HepG2 (cell line): ENCODE measurements at regions not wholly inside any gene's neighbourhood (a gene's known extent, or its start where the extent isn't known, plus 50 kb on each side); places are given as distances from the start of the nearest gene placed in this dataset.
A peak's percentile ranks its signal among the peaks of the same experiment; 100 is the strongest.

Experiments
- ARNTL ChIP-seq: sonication (generic); formaldehyde crosslinking; IDR thresholded peaks from 2 replicates; pipeline ENCODE4 v1.4.0; 2020; ENCODE audit warnings: mild to moderate bottlenecking, missing genetic modification reagents
- CREB3 ChIP-seq: sonication (generic); formaldehyde crosslinking; IDR thresholded peaks from 2 replicates; pipeline ENCODE4 v1.5.0; 2020; ENCODE audit warnings: missing genetic modification reagents
- DDIT3 ChIP-seq: sonication (generic); formaldehyde crosslinking; IDR thresholded peaks from 2 replicates; pipeline ENCODE4 v1.4.0; 2020; ENCODE audit warnings: mild to moderate bottlenecking, missing genetic modification reagents
- FOXJ3 ChIP-seq: sonication (generic); formaldehyde crosslinking; IDR thresholded peaks from 2 replicates; pipeline ENCODE4 v1.4.0; 2020; ENCODE audit warnings: missing genetic modification reagents, mild to moderate bottlenecking, borderline replicate concordance
- GATAD1 ChIP-seq: IDR thresholded peaks from 2 replicates; pipeline ENCODE4 v1.6.1; 2016; ENCODE audit warnings: missing genetic modification reagents, missing compliant biosample characterization
- HHEX ChIP-seq: IDR thresholded peaks from 2 replicates; pipeline ENCODE4 v1.6.1; 2016; ENCODE audit warnings: control low read depth
- HNF1A ChIP-seq, 2 experiments: sonication (generic) in 1 of 2; formaldehyde crosslinking in 1 of 2; IDR thresholded peaks; 2 replicates each; pipeline versions ENCODE4 v1.4.0 to v1.6.1; 2016 to 2020; ENCODE audit warnings: borderline replicate concordance in 1 of 2, low read depth in 1 of 2, mild to moderate bottlenecking in 1 of 2, missing genetic modification reagents in 1 of 2
- IRF2 ChIP-seq: IDR thresholded peaks from 2 replicates; pipeline ENCODE4 v1.6.1; 2018; ENCODE audit warnings: missing genetic modification reagents, missing compliant biosample characterization
- NCOR1 ChIP-seq: fragments of 200-600 bp; sonication (generic); IDR thresholded peaks from 2 replicates; pipeline ENCODE4 v1.7.0; 2017; ENCODE audit warnings: antibody characterized with exemption, low read length, borderline replicate concordance
- ZBTB20 ChIP-seq: sonication (generic); formaldehyde crosslinking; IDR thresholded peaks from 2 replicates; pipeline ENCODE4 v1.8.1; 2023; ENCODE audit warnings: missing genetic modification reagents, low read depth, mild to moderate bottlenecking, borderline replicate concordance
- ZSCAN5A ChIP-seq: sonication (generic); formaldehyde crosslinking; IDR thresholded peaks from 2 replicates; pipeline ENCODE4 v1.8.0; 2022; ENCODE audit warnings: mild to moderate bottlenecking, missing genetic modification reagents, borderline replicate concordance

- TF ChIP-seq FOXJ3 (CRISPR knock-in tag) (peak; percentile 100), GATAD1 (CRISPR knock-in tag) (peak; percentile 51; the same call in 1 of the 2 replicates), HHEX (CRISPR knock-in tag) (peak; percentile 95), NCOR1 (peak; percentile 69; the same call in 1 of the 2 replicates), IRF2 (peak; percentile 42; the same call in 1 of the 2 replicates), HNF1A (IDR thresholded peaks at IDR 0.05; ENCODE audit: low read depth) (peak; percentile 89), HNF1A (CRISPR knock-in tag; IDR thresholded peaks at IDR 0.05; ENCODE audit: borderline replicate concordance) (peak; percentile 66; the same call in 1 of the 2 replicates), CREB3 (CRISPR knock-in tag) (no peak), DDIT3 (CRISPR knock-in tag) (0 out of 2 replicates have a peak, but pooled peaks have one; percentile 59), ARNTL (CRISPR knock-in tag) (peak; percentile 53; the same call in 1 of the 2 replicates), ZBTB20 (peak; percentile 99), ZSCAN5A (CRISPR knock-in tag) (no peak; the same call in 1 of the 2 replicates)
Observed at GRCh38 chr12:90851800-90852718, 102.9 kb downstream of the CCER1 start (continued).
